Effector CD4-positive, alpha-beta T cell (primary cell): ENCODE measurements at regions not wholly inside any gene's neighbourhood (a gene's known extent, or its start where the extent isn't known, plus 50 kb on each side); places are given as distances from the start of the nearest gene placed in this dataset.
"Not testable (repeated sequence)": the region's sequence is repeated elsewhere in the genome, so short reads cannot be mapped to it uniquely, and the experiment has no call there.

Experiments
- DNase-seq: peaks from one replicate; pipeline ENCODE4 v3.0.0-alpha.2; 2020

DNA sequence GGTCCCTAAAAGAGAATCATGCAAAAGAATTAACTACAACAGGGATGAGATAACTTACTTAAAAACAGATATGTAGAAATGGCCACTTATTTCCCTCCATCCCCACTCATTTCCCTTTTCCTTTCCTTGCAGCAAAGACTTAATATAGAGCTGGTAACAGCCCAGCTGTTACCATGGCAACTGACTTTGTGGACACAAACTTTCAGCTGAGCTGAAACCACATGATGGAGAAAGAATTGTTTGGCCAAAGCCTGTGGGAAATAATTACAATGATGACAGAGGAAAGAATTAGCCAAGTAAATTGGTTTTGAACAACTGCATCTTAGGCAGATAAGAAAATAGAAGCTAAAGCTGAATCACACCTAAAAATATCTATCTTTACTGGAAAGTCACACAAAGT lies 364.9 kb downstream of the GALC start:
- no peak for DNase-seq

DNA sequence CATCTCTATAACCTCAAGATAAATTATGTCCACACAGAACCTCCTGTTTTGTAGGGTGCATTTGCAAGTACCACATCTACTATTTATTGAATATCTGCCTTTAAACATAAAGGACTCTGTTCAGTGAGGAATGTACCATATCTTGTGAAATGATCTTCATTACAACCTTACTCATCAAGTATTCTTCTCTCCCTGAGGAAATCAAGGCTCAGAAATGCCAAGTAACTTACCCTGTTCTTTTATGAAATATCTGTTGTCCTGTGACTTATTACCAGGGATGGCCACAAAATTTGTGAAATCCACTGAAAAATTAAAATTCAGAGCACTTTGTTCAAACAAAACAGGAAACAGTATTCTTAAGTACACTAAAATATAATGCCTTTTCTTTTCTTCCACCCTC lies 366.7 kb downstream of the GALC start:
- DNase-seq, result no peak

DNA sequence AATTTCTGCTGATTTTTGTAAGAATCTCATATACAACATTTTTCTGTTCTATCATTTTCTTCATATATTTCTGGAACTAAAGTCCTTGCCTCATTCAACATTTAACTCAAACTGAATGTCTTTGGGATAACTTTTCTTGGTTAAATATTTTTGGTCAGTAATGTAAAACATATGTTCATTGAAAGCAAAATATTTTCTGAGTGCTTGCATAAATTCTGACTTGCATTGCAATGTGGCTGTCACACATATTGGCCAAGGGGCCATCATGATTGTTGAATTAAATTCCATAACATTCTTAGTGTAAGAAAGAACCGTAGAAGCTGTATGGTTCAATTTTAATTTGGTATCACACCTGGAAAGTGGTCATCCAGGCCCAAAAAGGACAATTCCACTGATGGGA lies 369.4 kb downstream of the GALC start:
- no peak for DNase-seq

- DNase-seq, result no peak
Observed at GRCh38 chr14:87617079-87617478, 375.9 kb downstream of the GALC start.

GRCh38 chr14:87615822-87616679 lies 376.9 kb downstream of the GALC start:
- DNase-seq, result no peak

- no peak for DNase-seq
Observed at GRCh38 chr14:87615047-87615446, 377.9 kb downstream of the GALC start.

GRCh38 chr14:87613881-87614280 lies 379.1 kb downstream of the GALC start:
- no peak for DNase-seq

DNA sequence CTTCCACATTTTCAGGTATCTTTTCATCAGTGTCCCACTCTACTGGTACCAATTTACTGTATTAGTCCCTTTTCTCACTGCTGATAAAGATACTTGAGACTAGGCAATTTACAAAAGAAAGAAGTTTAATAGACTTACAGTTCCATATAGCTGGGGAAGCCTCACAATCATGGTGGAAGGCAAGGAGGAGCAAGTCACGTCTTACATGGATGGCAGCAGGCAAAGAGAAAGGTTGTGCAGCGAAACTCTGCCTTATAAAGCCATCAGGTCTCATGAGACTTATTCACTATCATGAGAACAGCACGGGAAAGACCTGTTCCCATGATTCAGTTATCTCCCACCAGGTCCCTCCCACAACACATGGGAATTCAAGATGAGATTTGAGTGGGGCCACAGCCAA lies 385.9 kb downstream of the GALC start:
- DNase-seq, result not testable (repeated sequence)

GRCh38 chr14:87601036-87601435 lies 391.9 kb downstream of the GALC start:
- no peak for DNase-seq

GRCh38 chr14:87600240-87600639 lies 392.7 kb downstream of the GALC start:
- no peak for DNase-seq

GRCh38 chr14:87581298-87581697 lies 411.7 kb downstream of the GALC start:
- no peak for DNase-seq

DNA sequence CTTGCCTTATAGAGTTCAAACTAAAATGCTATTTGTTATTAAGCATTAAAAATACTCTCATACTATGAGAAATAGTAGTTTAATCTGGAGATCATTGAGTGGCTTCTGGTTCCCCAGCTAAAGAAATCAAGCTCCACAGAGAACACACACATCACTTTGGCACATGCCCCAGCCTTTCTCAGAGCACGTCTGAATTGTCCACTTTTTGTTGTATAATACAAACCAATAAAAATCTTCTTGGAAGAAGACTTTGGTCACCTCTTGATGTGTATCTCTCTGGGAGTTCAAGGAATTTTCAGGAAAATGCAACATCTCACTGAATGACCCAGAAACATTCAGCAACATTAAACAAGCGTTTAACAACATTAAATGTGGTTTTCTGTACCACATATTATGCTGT lies 413.9 kb downstream of the GALC start:
- DNase-seq, result no peak

GRCh38 chr14:87575378-87575777 lies 417.6 kb downstream of the GALC start:
- DNase-seq, result no peak

- no peak for DNase-seq
Observed at GRCh38 chr14:87573591-87573990, 419.4 kb downstream of the GALC start.

GRCh38 chr14:87567618-87568295 lies 425.2 kb downstream of the GALC start:
- no peak for DNase-seq

- DNase-seq, result no peak
Observed at GRCh38 chr14:87566991-87567390, 426.0 kb downstream of the GALC start.

- DNase-seq, result no peak
Observed at GRCh38 chr14:87547536-87547935, 445.4 kb downstream of the GALC start.

DNA sequence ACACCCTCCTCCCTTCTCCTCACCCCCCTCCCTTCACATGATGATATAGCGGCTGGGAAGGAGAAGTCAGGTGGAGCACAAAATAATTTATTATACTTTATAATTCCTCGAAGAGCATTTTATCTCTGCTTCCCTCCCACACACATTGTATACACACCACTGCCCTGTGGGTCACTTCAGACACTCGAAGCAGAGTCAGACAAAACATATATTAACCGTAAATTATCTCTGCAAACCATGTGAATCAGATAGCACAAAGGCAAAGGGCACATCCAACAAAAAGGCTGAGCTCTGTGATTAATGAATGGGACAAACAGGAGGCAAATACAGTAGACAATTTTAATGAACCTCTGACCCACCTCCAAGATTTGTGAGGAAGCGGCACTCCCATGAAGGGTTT lies 450.7 kb downstream of the GALC start:
- no peak for DNase-seq

GRCh38 chr14:87540339-87540738 lies 452.6 kb downstream of the GALC start:
- DNase-seq, result no peak

DNA sequence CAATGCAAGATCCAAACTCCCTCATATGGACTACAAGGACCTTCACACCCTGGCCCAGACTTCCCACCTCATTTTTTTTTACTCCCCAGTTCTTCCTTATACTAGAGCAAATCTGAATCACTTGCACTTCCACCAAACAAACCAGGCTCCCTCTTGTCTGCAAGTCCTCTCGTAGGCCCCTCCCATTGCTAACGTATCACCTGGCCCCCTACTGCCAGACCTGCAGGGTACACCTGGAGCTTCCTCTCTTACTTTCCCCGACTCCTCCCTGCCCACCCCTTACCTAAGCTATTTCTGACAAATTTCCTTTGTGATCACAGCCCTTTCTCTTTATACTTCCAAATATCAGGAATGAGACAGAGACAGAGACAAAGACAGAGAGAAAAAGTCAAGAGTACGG lies 463.9 kb downstream of the GALC start:
- DNase-seq, result no peak

DNA sequence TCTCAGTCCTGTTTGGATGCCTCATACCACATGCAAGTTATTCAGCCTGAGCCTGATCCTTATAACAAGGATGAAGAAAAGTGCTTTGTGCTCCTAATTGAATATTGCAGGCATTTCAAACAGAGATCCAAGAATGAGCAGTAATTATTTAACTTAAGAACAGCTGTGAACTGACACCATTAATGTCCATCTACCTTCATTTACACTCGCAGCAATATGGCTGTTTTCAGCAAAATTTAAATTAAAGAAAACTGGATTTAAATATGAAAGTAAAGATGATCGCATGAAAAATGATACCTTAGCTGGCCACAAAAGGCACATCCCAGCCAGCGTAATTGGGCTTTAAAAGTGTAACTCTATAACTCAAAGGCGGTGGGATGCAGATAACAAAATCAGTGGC lies 466.3 kb downstream of the GALC start:
- no peak for DNase-seq

- DNase-seq, result no peak
Observed at GRCh38 chr14:87524011-87524410, 469.0 kb downstream of the GALC start.

DNA sequence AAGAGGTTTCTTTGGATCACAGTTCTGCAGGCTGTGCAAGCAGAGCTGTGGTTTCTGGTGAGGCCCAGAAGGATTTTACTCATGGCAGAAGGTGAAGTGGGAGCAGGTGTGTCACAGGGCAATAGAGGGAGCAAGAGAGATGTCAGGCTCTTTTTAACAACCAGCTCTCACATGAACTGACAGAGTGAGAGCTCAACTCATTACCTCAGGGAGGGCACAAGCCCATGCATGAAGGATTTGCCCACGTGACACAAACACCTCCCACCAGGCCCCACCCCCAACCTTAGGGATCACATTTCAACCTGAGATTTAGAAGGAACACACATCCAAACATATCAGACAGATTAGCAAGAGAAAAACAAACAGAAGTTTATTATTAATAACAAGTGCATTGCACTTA lies 470.4 kb downstream of the GALC start:
- DNase-seq, result no peak

DNA sequence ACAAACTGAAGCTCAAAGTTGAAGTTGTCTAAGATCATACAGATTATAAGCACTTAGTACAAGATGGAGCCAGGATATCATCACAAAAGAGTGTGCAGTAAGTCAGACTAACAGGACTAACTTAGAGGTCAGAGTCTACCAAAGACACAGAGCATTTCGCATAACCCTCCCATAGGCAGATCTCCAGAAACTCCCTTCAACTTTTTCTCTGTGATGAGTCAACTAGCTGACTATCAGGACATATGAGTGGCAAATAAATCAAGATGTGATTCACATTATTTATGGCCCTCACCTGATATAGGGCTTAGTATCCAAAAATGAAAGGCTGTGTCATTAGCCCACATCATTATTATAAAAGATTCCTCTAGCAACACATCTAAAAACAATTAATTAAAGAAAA lies 484.6 kb downstream of the GALC start:
- no peak for DNase-seq

DNA sequence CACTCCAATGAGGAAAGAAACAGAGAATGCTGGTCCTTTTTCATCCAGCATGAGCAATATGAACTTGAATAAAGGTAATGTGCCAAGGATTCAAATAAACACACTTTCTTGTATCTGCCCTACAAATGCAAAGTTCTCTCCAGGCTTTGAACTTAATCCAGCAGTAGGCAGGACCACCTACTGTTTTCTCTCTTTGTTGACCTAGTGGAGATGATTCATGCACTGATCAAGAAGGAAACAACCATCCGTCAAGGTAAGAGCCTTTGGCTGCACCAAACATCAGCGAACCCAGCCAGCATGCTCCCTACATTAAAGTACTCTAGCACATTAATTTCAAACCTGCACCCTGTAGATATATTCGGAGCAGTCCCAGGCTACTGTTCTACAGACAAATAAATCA lies 489.3 kb downstream of the GALC start:
- no peak for DNase-seq
